Superior temporal gyrus (tissue), 1 donor: ENCODE measurements at regions not wholly inside any gene's neighbourhood (a gene's known extent, or its start where the extent isn't known, plus 50 kb on each side); places are given as distances from the start of the nearest gene placed in this dataset.

Source experiments
- DNase-seq: peaks from one replicate; pipeline ENCODE4 v3.0.0-alpha.2; 2016; ENCODE audit errors: extremely low spot score

GRCh38 chr18:56380685-56381084 is 257.7 kb downstream of the TXNL1 start:
- no peak for DNase-seq

GRCh38 chr18:56379256-56379655 is 259.1 kb downstream of the TXNL1 start:
- no peak for DNase-seq

- no peak for DNase-seq
Measured at GRCh38 chr18:56377231-56377630, 261.2 kb downstream of the TXNL1 start.

GRCh38 chr18:56374007-56374655 is 264.3 kb downstream of the TXNL1 start:
- no peak for DNase-seq

GRCh38 chr18:56373601-56374000 is 264.8 kb downstream of the TXNL1 start:
- no peak for DNase-seq

GRCh38 chr18:56368066-56368465 is 270.3 kb downstream of the TXNL1 start:
- no peak for DNase-seq

GRCh38 chr18:56358608-56359280 is 279.6 kb downstream of the TXNL1 start:
- DNase-seq: no peak

GRCh38 chr18:56353663-56354260 is 284.6 kb downstream of the TXNL1 start:
- no peak for DNase-seq

- DNase-seq: no peak
Measured at GRCh38 chr18:56351911-56352500, 286.4 kb downstream of the TXNL1 start.

- no peak for DNase-seq
Measured at GRCh38 chr18:56337507-56337906, 300.9 kb downstream of the TXNL1 start.

GRCh38 chr18:56333839-56334238 is 304.6 kb downstream of the TXNL1 start:
- no peak for DNase-seq

- DNase-seq: no peak
Measured at GRCh38 chr18:56333146-56333545, 305.2 kb downstream of the TXNL1 start.

- DNase-seq: no peak
Measured at GRCh38 chr18:56332371-56332770, 306.0 kb downstream of the TXNL1 start.

GRCh38 chr18:56330366-56331110 is 307.9 kb downstream of the TXNL1 start:
- no peak for DNase-seq

- DNase-seq: no peak
Measured at GRCh38 chr18:56329536-56329935, 308.9 kb downstream of the TXNL1 start.

GRCh38 chr18:56327191-56327885 is 311.1 kb downstream of the TXNL1 start:
- no peak for DNase-seq

- DNase-seq: no peak
Measured at GRCh38 chr18:56326336-56327072, 311.9 kb downstream of the TXNL1 start.

GRCh38 chr18:56323673-56324072 is 314.7 kb downstream of the TXNL1 start:
- DNase-seq: no peak

- DNase-seq: no peak
Measured at GRCh38 chr18:56322406-56322805, 316.0 kb downstream of the TXNL1 start.

- no peak for DNase-seq
Measured at GRCh38 chr18:56321470-56321869, 316.9 kb downstream of the TXNL1 start.

GRCh38 chr18:56319953-56320352 is 318.4 kb downstream of the TXNL1 start:
- no peak for DNase-seq
